SH-SY5Y (cell line): ENCODE measurements at regions not wholly inside any gene's neighbourhood (a gene's known extent, or its start where the extent isn't known, plus 50 kb on each side); places are given as distances from the start of the nearest gene placed in this dataset.

Experiments used
- GATA2 ChIP-seq: IDR thresholded peaks from 2 replicates; pipeline ENCODE4 v1.6.1; 2011; ENCODE audit warnings: mild to moderate bottlenecking, low read depth, low read length
- GATA3 ChIP-seq: IDR thresholded peaks from 2 replicates; pipeline ENCODE4 v1.6.1; 2011; ENCODE audit warnings: low read depth, mild to moderate bottlenecking, low read length, moderate library complexity

GRCh38 chr10:1829712-1830111 lies 92.4 kb upstream of the ADARB2 start:
- TF ChIP-seq GATA2 (no peak), GATA3 (no peak)
